HG03342 (cell line): ENCODE measurements at regions not wholly inside any gene's neighbourhood (a gene's known extent, or its start where the extent isn't known, plus 50 kb on each side); places are given as distances from the start of the nearest gene placed in this dataset.

Source experiments
- ATAC-seq: cut with Tn5 transposase; IDR thresholded peaks from one replicate; pipeline ENCODE4 v1.9.1; 2021; ENCODE audit warnings: mild to moderate bottlenecking, moderate library complexity; ENCODE audit not compliant: unreplicated experiment

DNA sequence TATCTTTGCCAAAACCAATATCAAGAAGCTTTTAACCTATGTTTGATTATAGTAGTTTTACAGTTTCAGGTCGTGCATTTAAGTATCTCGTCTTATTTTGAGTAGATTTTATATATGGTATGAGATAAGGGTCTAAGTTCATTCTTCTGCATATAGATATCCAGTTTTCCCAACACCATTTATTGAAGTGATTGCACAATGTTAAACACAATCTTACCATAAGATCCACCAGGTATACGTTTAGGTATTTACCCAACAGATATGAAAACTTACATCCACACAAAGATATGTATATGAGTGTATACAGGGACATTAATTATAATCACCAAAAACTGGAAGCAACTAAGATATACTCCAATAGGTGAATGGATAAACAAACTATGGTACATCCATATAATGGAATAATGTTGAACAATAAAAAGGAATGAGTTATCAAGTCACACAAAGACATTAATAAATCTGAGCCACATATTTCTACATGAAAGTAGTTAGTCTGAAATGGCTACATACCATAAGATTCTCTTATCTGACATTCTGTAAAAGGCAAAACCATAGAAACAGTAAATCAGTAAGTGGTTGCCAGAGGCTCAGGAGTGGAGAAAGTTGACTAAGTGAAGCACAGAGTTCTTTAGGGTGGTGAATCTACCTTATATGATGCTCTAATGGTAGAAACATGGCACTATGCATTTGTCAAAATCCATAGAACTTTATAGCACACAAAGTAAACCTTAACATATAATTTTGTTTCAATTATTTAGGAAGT lies 222.6 kb downstream of the NUAK1 start:
- ATAC-seq: no peak

DNA sequence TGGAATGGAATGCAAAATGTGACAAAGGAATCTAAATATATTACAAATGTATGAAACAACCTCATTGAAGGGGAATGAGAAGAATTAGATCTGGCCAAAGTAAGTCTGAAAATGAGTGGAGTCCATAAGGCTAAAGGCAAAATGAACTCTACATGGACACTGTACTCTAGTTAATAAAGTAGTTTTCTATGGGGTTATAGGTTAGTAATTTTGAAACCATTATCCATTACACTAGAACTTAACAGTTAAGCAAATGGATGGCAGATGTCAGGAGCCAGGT lies 222.1 kb downstream of the NUAK1 start:
- no peak for ATAC-seq

- ATAC-seq: no peak
Observed at GRCh38 chr12:105920161-105920684, 218.5 kb downstream of the NUAK1 start.

- ATAC-seq: no peak
Observed at GRCh38 chr12:105921055-105921454, 217.7 kb downstream of the NUAK1 start.

DNA sequence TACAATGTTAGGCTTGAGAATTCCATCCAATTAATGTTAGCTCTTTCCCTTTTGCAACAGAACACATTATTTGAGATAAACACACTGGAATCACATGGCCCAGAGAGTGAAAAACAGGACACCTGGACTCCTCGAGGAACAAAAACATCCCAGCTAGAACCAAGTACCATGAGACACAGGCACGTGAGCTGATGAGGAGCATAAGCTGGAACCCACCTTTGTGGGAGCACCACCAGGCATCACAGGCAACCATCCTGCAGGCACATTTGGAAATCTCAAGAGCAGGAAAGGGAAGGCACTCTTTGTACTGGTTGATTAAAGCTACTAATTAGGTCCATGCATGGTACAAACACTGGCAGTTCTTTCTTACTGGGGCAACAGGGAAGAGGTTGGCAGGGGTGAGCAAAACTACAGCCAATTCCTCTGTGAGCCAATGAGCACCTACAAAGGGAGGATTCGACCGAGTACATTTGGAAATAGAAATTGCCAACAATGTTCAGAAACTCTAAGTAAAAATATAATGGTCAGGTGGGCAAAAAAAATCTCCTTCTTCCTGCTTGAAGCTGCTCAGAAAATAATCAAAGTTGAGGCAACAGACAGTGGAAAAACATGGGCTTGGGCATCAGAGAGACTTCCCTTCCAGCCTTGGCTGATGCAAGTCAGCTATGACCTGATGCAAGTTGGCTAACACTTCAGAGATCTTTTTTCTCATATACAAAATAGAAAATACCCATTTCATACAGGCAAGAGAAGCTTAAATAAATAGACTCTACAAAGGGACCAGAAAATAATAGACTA lies 216.7 kb downstream of the NUAK1 start:
- no peak for ATAC-seq

DNA sequence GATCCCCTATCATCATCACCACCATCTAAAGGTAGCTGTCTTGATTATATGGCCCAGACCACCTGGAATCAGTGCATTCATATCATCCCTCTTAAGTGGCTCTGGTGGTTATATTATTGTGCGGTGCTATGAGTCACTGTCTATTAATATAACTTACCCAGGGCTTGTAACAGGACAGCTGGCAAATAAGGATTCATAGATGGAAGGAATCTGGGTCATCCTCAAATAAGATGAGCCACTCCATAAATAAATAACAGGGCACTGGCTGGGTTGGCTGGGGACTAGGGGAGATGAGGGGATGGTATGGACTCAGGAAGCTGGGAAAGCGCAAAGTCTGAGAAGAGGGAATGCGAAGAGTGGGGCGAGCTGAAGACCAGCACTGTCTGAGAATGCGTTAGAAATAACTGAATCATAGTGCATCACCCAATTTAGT lies 216.1 kb downstream of the NUAK1 start:
- no peak for ATAC-seq

DNA sequence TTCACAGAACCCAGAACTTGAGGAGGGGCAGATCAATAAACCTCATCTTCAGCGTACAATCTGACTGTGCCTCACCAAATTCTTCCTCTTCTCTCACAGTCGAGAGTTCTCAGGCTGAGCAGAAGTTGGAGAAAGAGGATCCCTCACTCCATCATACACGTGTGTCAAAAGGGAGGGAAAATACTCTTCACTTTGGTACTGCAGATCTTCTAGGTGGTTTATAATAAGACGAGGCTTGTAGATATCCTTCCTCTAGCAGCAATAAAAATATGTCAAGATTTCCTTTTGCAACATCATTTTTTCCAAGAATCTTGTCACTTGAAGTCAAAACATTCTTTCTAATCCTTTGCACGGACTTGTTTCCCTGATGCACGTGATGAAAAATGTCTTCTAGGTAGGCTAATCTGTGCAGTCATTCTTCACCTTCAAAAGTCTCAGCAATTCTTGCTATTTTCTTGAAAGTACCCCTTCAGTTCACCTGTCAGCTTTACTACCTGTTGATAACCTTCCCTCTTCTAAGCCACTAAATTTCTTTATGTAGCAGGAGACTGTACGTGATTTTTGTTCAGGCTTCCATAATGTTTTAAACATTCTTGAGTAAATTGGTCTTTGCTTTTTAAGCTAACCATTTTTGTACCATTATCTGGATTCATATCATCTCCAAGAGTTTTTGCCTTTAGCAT lies 214.1 kb downstream of the NUAK1 start:
- ATAC-seq: no peak

DNA sequence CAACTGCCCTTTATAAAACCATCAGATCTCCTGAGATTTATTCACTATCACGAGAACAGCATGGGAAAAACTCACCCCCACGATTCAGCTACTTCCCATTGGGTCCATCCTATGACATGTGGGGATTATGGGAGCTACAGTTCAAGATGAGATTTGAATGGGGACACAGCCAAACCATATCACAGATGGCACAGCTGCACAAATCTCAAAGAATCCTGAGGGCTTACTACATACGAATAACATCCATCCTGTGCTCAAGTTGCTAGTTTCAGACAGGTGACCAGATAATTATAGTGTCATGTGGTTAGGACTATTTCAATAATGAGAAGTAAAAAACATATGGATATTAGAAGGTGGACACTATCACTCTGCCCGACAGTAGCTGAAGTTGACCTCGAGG lies 211.2 kb downstream of the NUAK1 start:
- no peak for ATAC-seq

DNA sequence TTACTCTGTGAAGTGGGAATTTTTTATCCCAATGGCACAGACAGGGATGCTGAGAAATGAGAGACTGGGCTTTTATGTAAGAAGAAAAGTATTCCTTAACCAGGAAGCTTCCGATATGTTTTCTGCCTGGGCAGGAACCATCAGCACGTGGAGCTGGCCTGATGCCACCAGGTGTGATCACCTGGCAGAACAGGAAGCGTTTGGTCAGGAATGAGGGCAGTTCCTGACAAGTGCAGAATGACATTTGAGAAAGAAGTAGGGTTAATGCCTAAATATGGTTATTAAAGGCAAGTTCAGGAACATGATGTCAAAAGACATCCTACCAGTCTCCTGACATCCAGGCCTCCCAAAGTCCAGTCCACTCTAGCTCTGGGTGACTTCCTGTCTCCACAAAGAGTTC lies 210.3 kb downstream of the NUAK1 start:
- ATAC-seq: no peak

DNA sequence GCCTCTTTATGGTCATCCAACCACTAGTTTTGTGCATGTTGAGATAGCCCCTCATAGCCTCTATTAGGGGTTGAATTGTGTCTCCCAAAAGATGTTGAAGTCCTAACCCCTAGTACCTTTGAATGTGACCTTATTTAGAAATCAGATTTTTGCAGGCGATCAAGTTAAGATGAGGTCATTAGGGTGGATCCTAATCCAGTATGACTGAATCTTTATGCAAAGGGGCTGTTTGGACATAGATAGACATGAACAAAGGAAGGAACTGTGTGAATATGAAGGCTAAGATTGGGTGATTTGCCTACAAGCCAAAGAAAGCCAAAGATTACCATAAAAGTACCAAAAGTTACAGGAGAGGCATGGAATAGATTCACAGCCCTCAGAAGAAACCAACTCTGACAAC lies 209.6 kb downstream of the NUAK1 start:
- no peak for ATAC-seq

DNA sequence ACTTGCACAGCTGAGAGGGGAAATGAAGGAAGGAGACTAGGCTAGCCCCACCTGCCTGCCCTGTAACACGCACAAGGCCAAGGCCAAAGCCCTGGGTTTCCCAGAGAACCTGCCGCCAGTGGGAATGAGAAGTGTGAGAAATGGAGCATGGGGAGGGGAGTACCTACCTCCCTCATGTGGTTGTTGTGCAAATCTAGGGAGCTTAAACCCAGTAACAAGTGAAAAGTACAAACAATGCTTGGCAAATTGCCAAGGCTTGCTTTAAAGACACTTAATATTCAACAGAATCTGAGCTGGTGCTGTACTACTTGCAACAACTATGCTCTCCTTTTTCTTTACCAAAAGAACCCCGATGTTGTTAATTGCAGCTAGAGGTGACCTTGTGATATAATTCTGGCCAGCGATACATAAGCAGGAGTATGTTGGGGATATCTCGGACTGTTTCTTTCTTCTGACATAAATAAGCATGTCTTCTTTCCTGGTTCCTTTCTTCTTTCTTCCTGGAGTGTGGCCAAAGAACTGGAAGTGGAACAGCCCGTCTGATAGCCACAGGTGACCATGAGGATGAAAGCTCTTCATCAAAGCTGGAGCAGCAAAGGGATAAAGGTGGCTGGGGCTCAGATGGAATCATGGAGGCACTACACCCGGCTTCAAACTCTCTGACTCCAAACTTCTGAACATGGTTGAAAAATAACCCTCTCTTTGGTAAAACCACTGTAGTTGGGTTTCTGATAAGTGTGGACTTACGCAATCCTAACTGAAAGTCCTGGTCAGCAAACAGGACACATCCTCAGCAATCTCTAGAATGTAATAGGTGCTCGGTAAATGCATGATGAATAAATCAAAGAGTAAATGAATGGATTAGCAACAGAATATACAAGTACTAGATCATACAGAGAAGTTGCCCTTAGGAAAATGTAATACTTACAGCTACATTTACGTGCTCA lies 207.9 kb downstream of the NUAK1 start:
- no peak for ATAC-seq

- ATAC-seq: no peak
Observed at GRCh38 chr12:105931762-105932570, 206.8 kb downstream of the NUAK1 start.

GRCh38 chr12:105933671-105934665 lies 204.8 kb downstream of the NUAK1 start:
- no peak for ATAC-seq

DNA sequence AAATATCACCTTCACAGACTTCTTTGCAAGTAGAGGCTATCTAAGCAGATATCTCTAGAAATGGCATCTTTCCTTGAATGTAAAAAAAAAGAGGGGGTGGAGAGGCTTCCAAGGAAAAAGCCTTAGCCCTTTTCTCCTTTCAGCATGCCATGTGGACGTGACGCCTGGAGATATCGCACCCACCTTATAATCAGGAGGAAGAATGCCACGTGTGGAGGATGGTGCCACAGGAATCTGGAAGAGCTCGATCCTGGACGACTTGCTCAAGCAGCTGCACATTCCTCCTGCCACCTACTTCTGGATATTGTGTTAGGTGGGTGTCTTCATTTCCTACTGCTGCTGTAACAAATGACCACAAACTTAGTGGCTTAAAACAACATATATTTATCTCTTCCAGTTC lies 203.6 kb downstream of the NUAK1 start:
- no peak for ATAC-seq

- ATAC-seq: no peak
Observed at GRCh38 chr12:105935981-105936380, 202.8 kb downstream of the NUAK1 start.

DNA sequence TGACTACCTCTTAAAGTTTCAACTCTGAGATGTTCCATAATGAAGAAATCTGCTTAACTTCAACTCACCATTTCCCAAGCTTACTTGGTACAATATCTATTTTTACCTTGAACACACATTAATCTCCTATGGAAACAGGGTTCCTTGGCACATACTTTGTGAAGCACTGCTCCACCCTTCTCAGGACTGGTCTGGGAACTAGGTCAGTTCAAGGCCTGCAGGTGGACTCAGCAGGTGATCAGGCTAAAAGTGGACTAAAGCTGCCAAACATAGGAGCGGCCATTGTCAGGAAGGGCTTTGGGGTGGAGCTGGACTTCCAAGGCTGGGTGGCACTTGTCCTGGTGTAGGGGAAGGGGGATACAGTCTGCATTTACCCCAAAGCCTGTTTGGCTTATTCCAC lies 202.3 kb downstream of the NUAK1 start:
- ATAC-seq: no peak

GRCh38 chr12:105937009-105937408 lies 201.7 kb downstream of the NUAK1 start:
- no peak for ATAC-seq

GRCh38 chr12:105939181-105939721 lies 199.5 kb downstream of the NUAK1 start:
- no peak for ATAC-seq
